ENCODE measurements at regions not wholly inside any gene's neighbourhood (a gene's known extent, or its start where the extent isn't known, plus 50 kb on each side); places are given as distances from the start of the nearest gene placed in this dataset.

GRCh38 chr10:6892864-6893263, 312.8 kb upstream of the PRKCQ start:
- Mint-ChIP-seq H3K4me1 (peaks cover 30% of the 10 kb centered on the region), H3K27ac (no peak overlapping the region; the same call in 1 of the 2 replicates), H3K36me3 (no peaks in the 10 kb centered on the region), H3K4me3 (no peak overlapping the region), H3K9me3 (no peaks in the 10 kb centered on the region), H3K27me3 (ENCODE audit: low read depth) (no peaks in the 10 kb centered on the region; the same call in 1 of the 2 replicates)
- DNase-seq (ENCODE audit: low spot score) (no peak), ATAC-seq (no peak)
- ChIA-PET POLR2A (no interaction called here), CTCF (interaction anchor here (0.6 to 0.7 kb wide), 2 partner anchors 68 to 143 kb away, joined by 3 to 4 read pairs; no protein-coding TSS in a partner anchor)
- no peak for TF ChIP-seq MLX (CRISPR knock-in tag; IDR thresholded peaks at IDR 0.05)
- TF ChIP-seq PRRX2 (CRISPR knock-in tag; IDR thresholded peaks at IDR 0.05), result no peak
- no peak for TF ChIP-seq STAT6 (CRISPR knock-in tag; conservative IDR thresholded peaks at IDR 0.05; ENCODE audit: low read depth)
- no peak for TF ChIP-seq ESRRA (CRISPR knock-in tag; IDR thresholded peaks at IDR 0.05; ENCODE audit: borderline replicate concordance)
- no peak for TF ChIP-seq IRF1 (CRISPR knock-in tag; IDR thresholded peaks at IDR 0.05)
- TF ChIP-seq ZNF232 (CRISPR knock-in tag; IDR thresholded peaks at IDR 0.05), result no peak
- no peak for TF ChIP-seq GABPB1 (CRISPR knock-in tag; IDR thresholded peaks at IDR 0.05)
- TF ChIP-seq PREB (CRISPR knock-in tag; IDR thresholded peaks at IDR 0.05; ENCODE audit: borderline replicate concordance), result no peak
- TF ChIP-seq ZNF281 (CRISPR knock-in tag; IDR thresholded peaks at IDR 0.05), result no peak

- H3K9me3 Mint-ChIP-seq, result no peaks in the 10 kb centered on the region
- no peaks in the 10 kb centered on the region; the same call in 1 of the 2 replicates for H3K27me3 Mint-ChIP-seq (ENCODE audit: low read depth)
- H3K36me3 Mint-ChIP-seq, result no peaks in the 10 kb centered on the region
- peaks cover 35% of the 10 kb centered on the region for H3K4me1 Mint-ChIP-seq
- DNase-seq (ENCODE audit: low spot score) (no peak), ATAC-seq (no peak)
- H3K4me3 Mint-ChIP-seq, result no peak overlapping the region
- CTCF ChIA-PET, result no interaction called here
- POLR2A ChIA-PET, result no interaction called here
- H3K27ac Mint-ChIP-seq, result no peak overlapping the region
- TF ChIP-seq ZNF219 (CRISPR knock-in tag; IDR thresholded peaks at IDR 0.05; ENCODE audit: borderline replicate concordance) (no peak), ELF4 (CRISPR knock-in tag; IDR thresholded peaks at IDR 0.05; ENCODE audit: low read depth) (no peak), FOXP1 (CRISPR knock-in tag; IDR thresholded peaks at IDR 0.05; ENCODE audit: borderline replicate concordance) (no peak), PRRX2 (CRISPR knock-in tag; IDR thresholded peaks at IDR 0.05) (no peak), ZNF281 (CRISPR knock-in tag; IDR thresholded peaks at IDR 0.05) (no peak), KAT7 (CRISPR knock-in tag; IDR thresholded peaks at IDR 0.05; ENCODE audit: borderline replicate concordance) (no peak), ZSCAN18 (CRISPR knock-in tag; IDR thresholded peaks at IDR 0.05) (no peak), ZMAT4 (CRISPR knock-in tag; IDR thresholded peaks at IDR 0.05) (no peak), ZNF512 (CRISPR knock-in tag; IDR thresholded peaks at IDR 0.05; ENCODE audit: borderline replicate concordance) (no peak)
These were observed 311.8 kb upstream of the PRKCQ start for GRCh38 chr10:6891924-6892323.
